ENCODE measurements at regions not wholly inside any gene's neighbourhood (a gene's known extent, or its start where the extent isn't known, plus 50 kb on each side); places are given as distances from the start of the nearest gene placed in this dataset.
"Not testable (repeated sequence)": the region's sequence is repeated elsewhere in the genome, so short reads cannot be mapped to it uniquely, and the experiment has no call there.

- TF ChIP-seq CTCF (conservative IDR thresholded peaks at IDR 0.05); EZH2 (IDR thresholded peaks at IDR 0.05; ENCODE audit: low read depth): not testable (repeated sequence)
Measured at GRCh38 chr7:150069555-150070313, 196.0 kb downstream of the ATP6V0E2 start.
